Iris pigment epithelial cell (primary cell): ENCODE measurements at regions not wholly inside any gene's neighbourhood (a gene's known extent, or its start where the extent isn't known, plus 50 kb on each side); places are given as distances from the start of the nearest gene placed in this dataset.
"Not testable (repeated sequence)": the region's sequence is repeated elsewhere in the genome, so short reads cannot be mapped to it uniquely, and the experiment has no call there.

Experiments used
- DNase-seq: peaks from one replicate; pipeline ENCODE4 v3.0.0-alpha.2; 2011; ENCODE audit warnings: low read depth

DNA sequence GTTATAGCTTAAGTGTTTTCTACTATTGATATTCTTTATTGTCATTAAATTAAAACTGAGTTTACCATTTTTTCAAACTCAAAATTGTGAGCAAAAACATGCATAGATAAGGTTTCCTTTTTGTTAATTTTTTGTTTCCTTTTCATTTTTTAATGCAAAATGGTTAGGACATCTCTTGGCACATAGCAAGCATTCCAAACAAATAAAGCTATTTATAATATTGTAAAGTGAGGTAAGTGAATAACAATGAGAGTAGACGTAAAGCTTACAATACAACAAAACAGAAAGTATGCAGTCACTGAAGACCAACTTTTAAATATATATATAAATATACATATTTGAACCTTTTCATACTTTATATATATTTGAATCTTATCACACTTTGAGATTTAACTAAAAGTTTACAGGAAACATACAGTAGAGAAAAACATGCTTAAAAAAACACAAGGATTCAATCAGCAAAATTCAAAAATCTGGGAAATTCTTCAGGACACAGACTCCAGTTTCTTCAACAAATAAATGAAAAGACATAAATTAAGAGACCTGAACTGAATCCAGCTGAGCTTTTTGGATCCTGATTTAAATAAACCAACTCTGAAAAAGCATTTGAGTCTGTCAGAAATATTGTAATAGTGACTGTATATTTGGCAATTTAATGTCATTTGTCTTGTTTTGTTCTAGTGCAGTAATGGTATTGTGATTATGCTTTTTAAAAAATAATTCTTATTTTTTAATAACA, 67.5 kb upstream of the SAMSN1 start:
- peak; percentile 10 for DNase-seq

DNA sequence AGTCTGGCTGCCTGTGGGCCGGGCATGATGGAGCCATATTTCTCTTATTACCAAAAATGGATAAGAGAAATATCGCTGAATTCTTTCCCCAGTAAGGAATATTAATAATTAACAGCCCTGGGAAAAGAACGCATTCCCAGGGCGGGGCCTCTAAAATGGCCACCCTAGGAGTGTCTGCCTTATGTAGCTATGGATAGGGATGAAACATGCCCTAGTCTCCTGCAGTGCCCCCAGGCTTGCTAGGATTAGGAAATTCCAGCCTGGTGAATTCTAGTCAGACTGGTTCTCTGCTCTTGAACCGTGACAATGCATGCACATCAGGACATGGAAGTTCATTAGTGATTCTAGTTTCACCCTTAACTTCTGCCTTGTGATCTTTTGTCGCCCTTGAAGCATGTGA, 64.0 kb upstream of the SAMSN1 start:
- DNase-seq: not testable (repeated sequence)

DNA sequence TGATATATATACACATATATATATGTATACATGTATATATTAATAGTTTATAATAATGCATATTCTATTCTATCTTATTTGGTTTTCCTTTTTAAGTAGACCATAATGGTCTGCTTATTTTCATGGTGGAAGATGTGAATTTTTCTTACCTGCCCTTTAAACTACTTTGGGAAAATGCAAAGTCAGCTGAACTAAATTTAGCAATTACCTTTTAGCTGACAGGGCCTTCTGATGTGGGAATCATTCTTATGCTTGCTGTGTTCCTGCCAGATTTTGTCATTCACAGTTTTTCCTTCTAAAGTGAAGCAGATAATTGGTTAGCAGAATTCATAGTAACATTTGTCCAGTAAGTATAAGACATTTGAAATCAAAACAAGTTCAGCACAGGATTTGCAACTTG, 63.2 kb upstream of the SAMSN1 start:
- DNase-seq: no peak

DNA sequence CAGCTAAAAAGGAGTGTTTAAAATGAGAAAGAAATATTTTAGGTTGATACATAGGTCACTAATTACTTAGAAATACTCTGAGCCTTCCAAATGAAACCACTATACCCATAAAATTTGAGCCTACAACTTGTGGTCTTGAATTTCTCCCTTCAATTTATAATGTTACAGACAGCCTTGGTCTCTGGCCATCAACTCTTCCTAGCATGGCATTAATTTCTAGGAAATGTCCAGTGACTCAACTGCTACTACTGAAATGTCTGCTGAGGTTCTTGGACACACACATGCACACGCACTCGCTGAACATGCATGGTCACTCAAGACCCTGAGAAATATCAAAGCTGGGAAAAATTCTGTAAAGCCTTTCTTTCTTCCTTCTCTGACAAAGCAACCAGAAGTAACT, 61.1 kb upstream of the SAMSN1 start:
- DNase-seq: no peak

GRCh38 chr21:14603202-14603601, 57.1 kb upstream of the SAMSN1 start:
- peak; percentile 86 for DNase-seq

DNA sequence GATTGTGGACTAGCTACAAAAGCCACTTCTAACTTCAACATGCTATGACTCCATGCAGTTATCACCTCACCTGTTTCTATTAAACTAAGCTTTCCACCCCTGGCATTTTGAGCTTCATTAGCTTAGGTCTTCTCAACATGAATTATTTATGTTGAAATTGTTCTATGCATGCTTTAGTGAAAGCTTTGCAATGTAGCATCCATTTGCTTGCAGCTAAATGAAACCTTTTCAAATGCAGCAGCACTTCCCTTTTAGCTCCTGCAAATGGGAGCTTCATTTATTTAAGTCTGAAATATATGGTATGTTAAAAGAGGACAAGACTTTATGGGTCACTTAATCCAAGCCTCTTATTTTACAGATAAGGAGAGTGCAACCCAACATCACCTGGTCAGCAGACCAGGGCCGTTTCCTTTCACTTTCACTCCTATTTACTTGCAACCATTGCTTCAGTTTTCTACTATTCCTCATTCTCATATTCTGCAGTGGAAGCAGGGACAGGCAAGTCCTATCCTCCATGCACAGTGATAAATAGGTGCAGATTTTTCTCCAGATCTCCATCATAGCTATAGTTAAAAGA, 56.4 kb upstream of the SAMSN1 start:
- DNase-seq: peak; percentile 10

GRCh38 chr21:14600569-14601297, 54.6 kb upstream of the SAMSN1 start:
- DNase-seq: no peak

GRCh38 chr21:14598065-14598464, 52.0 kb upstream of the SAMSN1 start:
- no peak for DNase-seq
